ENCODE measurements at regions not wholly inside any gene's neighbourhood (a gene's known extent, or its start where the extent isn't known, plus 50 kb on each side); places are given as distances from the start of the nearest gene placed in this dataset.
A peak's percentile ranks its signal among the peaks of the same experiment; 100 is the strongest.
"Not testable (repeated sequence)": the region's sequence is repeated elsewhere in the genome, so short reads cannot be mapped to it uniquely, and the experiment has no call there.

DNA sequence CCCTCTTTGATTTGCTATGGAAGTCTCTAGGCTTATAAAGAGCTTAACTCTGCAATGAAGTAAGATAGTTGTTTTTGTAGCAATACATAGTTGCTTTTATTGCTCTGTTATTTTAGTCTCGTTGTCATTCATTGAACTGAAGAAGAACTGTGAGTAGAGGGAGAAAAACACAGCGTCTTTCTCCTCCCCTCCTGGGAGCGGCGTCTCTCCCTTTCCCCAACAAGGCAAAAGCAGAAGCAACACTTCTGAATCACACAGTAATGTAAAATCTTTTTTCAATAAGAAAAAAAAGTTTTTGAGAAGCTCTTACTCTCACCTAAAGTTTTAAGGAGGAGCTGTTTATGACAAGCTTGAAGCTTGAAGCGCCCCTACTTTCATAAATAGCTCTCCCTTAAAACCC, 119.3 kb upstream of the SLC7A14 start:
- no peak for DNase-seq (ENCODE audit: low spot score)

DNA sequence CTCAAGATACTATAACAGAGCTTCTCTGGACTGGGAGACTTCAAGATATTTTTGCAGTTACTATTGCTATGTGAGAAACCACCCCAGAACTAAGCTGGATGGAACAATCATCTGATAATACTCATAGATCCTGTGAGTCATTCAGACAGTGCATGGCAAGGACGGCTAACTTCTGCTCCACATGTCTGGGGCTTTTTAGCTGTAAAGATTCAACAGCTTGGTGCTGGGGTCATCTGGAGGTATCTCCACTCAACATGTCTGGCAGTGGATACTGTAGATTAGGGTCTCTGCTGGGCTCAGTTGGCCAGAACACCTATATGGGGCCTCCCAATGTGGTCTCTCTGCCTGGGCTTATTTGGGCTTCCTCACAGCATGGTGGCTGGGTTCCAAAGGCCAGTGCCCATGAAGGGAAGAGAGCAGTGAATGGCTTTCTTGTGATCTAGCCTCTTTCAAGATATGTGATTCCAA, 117.3 kb upstream of the SLC7A14 start:
- DNase-seq (ENCODE audit: low spot score): no peak

DNA sequence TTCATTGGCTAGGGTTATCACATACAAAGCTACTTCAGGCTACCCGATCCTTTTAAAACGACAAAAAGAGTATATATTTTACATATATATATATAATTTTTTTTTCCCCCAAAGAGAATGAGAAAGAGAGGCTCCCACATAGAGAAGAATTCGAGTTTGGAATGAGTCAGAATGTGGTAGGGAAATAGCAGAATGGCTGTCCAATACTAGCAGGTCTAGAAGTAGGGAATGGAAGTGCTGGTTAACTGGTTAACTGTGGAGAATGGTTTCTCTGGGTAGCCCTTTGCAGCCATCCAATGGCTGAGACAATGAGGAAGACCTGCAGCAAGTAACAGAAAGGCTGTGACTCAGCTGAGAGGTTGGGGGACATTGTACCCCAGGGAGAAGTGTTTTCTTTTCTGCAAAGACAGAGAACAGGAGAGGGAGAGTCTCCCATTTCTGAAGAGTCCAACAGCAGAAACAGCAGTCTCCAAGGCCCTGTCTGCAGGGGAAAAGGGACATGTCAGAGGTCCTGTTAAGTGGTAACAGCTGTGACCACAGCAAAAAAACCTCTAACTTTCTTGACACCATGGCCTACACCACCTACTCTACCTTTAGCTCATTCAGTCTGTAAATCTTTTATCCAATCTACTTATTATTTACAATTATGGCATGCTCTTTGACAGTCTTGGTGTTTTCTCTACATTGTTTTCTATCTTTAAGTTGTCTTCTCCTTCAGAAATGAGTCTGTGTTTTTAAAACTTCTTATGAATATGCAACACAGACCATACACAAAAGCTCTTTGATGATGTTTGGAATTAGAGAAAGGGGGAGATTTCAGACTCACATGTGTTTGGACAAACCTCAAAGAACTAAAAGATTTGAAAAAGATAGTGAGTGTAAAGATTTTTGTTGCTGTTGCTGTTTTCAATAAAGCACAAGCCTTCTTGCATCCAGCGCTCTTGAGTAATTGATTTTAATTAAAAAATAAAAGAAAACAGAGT, 116.1 kb upstream of the SLC7A14 start:
- DNase-seq (ENCODE audit: low spot score): no peak

DNA sequence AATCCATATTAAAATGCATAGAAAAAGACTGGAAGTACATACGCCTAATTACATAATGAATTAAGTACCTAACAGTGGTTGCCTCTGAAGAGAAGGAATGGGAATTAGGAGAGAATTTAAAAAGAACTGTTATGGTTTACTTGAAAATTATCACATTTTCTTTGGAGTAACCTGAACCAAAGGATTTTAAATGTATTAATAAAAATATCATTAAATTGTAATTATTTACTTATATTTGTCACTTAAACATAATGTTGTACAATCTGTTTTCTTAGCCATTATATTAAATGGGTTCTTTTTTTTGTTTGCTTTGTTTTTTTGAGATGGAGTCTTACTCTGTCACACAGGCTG, 114.2 kb upstream of the SLC7A14 start:
- no peak for DNase-seq (ENCODE audit: low spot score)

DNA sequence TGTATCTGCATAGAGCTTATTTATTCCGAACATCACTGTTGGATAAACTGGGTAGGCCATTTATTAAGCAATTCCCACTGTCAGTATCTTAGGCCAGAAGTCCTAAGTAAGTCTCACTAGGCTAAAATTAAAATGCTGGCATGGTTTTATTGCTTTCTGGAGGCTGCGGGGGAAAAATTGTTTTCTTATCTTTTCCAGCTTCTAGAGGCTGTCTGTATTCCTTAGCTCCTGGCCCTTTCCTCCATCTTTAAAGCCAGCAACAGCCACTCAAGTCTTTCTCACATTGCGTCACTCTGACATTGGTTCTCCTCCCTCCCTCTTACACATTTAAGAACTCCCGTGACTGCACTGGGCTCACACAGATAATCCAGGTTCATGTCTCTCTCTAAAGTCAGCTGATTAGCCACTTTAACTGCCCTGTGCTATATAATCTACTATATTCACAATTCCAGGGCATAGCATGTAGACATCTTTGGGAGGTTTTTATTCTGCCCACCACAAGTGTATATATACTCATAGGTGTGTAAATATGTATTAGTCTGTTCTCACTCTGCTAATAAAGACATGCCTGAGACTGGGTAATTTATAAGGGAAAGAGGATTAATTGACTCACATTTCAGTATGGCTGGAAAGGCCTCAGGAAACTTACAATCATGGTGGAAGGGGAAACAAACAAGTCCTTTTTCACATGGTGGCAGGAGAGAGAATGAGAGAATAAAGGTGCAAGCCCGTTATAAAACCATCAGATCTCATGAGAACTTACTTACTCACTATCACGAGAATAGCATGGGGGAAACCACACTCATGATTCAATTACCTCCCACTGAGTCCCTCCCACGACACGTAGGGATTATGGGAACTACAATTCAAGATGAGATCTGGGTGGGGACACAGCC, 113.5 kb upstream of the SLC7A14 start:
- no peak for DNase-seq (ENCODE audit: low spot score)

DNA sequence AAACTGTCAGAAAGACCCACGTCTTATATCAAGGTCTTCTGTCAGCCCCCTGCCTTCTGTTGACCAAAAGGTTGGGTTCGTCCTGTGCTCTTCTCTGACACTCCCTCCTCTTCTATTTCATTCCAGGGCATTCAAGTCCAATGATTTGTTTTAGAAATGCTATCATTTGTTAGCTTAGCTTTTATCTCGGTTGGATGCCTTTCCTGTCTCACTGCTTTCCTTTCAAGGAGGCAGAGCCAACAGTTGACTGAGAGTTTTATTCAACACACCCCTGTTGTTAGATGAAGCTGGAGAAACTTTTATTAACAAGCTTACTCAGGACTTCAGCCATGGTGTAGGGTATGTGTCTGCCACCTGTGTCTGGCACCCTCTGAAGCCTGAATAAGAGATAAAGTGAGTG, 112.0 kb upstream of the SLC7A14 start:
- DNase-seq (ENCODE audit: low spot score): no peak

DNA sequence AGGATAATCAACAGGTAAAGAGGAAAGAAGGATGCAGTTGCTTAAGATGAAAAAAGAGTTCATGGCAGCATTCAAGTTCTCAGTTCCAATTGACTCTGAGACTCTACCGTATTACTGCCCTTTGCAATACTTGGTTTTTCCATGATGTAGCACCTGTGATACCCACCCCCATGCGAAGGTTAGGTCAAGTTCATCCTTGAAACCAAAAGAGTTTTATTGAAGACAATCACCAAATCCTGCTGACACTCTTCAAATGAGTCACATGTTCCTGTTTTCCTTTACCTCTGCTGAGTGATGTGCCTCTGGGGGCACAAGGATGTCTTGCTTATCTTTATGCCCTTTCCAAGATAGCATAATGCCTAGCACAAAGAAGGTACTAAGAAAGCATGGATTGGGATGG, 111.3 kb upstream of the SLC7A14 start:
- DNase-seq (ENCODE audit: low spot score): no peak

DNA sequence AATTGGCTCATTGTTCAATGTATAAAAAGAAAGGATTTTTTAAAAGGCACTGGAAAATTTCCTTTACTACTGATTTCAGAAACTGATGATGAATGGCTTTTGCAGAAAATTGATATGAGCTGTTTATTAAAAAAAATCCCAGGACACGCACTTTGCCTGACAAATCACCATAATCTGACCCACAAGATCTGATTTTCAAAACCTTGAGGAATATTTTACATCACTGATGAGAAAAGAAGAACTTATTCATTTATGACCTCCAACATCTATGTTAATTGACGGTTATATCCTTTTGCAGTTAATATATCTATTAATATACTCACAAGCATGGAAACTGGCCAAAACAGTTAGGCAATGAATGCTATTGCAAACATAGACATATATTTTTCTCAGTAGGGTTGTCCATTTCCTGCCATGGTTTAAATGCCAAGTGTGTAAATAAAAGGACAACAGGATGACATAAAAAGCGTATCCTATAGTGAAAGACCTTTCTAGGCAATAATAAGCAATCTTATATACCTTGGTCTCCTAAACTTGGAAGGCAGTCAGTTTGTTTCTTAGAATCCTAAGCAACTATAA, 109.7 kb upstream of the SLC7A14 start:
- DNase-seq (ENCODE audit: low spot score): no peak

DNA sequence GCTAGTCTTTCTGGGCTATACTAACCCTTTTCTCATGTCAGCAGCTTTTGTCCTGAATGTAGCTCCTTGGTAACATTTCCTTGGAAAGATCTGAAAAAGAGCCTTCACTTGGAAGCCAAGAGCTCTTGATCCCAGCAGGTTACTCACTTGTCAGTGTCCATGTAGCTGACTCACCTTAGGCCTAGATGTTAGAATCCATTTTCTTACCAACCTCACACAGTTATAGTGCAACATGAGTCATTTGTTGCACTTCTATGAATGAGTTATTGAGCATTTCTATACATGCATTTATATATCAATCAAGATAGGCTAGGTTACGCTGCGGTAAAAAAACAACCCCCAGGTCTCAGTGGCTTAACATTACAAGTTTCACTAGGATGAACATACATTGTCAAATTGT, 106.8 kb upstream of the SLC7A14 start:
- DNase-seq (ENCODE audit: low spot score): no peak

DNA sequence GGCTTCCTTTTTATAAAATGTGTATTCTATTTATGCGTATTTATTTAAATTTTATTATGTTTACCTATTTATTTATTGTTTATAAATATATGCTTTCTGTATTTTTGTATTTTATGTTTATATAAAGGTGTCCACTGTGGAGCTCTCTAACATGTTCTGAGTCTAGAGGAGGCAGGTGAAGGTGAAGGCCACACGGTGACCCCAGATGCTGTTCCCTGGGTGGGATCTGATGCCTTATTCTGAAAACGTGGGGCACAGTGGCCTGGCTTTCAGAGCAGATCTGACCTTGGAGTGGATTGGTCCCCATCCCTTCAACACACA, 104.7 kb upstream of the SLC7A14 start:
- DNase-seq (ENCODE audit: low spot score): no peak

DNA sequence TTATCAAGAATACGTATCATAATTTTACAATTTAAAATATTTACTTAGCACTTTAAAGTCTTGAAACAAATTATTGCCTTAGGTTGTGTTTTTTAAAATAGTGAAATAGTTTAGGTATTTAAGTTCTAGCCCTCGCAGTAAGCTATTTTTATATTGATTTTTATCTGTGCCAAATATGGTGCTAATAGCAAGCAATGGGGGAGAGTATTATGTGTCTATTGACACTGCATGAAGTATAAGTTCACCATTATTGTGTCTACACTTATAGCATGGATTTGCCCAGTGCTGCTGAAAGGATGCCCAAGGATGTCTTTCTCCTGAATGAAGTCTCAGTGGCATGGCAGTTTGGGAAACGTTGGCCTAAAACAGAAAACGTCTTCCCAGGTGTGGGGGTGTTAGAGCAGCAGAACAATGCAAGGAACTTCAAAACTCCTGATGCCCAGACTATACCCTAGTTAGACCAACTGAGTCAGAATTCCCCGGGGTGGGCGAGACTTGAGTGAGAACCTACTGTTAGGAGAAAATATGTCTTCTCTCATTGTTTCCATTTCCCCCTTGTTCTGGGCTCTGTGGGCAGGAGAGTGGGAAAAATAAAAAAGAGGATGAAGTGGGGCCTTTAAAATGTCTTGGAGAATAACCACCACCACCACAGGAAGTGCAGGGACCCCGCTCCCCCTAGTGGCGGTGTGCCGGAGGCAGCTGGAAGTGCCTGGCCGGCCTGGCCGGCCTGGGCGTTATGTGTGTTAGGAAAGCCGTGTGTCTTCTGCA, 104.2 kb upstream of the SLC7A14 start:
- peak; percentile 8 for DNase-seq (ENCODE audit: low spot score)

DNA sequence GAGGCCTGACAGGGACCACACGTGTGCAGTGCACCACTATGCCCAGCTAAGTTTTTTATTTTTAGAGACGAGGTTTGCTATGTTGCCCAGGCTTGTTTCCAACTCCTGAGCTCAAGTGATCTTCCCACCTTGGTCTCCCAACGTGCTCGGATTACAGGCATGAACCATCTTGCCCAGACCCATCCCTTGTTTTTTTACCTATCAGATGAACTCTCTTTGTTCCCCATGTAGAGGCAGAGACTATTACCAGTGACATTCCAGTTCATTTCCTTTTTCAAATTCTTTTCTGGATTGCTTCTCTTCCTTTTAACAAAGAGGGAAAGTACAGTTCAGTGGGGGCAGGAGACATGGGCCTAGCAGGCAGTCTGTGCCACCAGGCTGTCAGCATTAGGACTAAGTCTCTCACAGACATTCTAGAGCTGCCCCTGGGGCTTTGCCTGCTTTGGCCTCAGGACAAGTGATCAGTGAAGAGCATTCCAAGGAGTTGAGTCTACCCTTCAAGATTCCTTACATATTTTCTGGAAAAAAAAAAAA, 103.5 kb upstream of the SLC7A14 start:
- no peak for DNase-seq (ENCODE audit: low spot score)

DNA sequence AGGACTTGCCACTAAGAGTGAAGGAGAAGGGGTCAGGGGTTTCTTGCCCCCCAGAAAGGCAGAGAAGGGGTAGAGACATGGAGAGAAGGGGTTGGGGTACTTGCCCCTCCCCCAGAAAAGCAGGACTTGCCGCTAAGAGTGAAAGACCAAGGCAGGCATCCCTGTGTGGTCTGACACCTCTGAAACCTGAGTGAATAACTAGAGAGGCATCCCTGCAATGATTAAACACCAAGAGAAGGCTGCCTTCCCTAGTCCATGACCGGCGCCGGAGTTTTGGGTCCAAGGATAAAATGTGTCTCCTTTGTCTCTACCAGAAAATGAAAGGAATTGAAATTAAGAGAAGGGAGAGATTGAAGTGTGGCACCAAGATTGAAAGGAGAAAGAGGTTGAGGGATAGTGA, 102.3 kb upstream of the SLC7A14 start:
- DNase-seq (ENCODE audit: low spot score): not testable (repeated sequence)

DNA sequence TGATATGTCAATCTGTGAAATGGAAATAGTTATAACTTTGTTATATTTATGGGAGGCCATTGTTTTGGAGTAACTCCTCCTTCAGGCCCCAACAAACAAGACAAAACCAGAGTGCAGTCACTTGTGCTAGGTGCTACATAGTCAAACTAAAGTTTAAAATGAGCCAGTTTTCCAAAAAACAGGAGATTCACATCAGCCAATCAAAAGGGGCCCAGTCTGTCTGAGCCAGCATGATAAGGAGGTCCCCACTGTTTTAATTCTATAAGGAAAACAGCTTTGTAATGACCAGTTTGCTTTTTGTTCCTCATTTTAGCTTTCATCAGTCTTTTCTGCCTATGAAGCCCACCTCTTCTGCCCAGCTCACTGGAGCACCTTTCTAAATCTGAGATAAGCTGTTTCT, 94.7 kb upstream of the SLC7A14 start:
- no peak for DNase-seq (ENCODE audit: low spot score)

DNA sequence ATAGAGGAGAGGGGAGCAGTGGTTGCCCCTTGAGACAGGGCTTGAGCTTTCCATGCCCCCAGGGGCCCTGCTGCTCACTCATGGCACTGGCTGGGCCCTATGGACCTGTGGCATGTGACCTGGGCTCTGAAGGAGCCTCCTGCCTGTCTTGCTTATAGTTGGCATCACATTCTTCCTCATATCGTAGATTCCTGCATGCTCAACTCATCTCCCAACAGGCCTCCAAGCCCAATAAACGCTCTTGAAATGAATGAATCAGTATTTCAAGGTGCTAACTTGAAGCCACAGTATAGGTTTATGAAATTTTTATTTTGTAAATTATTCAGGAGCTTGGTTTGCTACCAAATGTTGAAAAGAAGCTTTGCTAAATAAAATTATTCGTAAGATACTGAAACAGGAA, 93.3 kb upstream of the SLC7A14 start:
- DNase-seq (ENCODE audit: low spot score): no peak

DNA sequence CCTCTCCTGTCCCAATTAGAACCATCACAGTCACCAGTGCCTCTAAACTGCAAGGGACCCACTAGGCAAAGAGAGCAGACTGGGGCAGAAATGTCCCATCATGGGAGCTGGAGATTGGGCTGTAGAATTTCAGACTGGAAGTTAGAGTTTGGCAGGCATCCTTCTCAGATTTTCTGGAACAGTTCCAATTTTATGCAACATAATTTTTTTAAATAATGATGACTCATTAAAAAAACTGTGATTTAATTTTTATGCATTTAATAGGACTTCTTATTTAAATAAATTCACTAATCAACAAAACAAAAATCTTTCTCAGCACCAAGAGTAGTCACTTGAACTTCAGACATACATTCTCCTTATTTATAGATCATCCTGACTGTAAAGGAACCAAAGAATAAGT, 84.6 kb upstream of the SLC7A14 start:
- no peak for DNase-seq (ENCODE audit: low spot score)

DNA sequence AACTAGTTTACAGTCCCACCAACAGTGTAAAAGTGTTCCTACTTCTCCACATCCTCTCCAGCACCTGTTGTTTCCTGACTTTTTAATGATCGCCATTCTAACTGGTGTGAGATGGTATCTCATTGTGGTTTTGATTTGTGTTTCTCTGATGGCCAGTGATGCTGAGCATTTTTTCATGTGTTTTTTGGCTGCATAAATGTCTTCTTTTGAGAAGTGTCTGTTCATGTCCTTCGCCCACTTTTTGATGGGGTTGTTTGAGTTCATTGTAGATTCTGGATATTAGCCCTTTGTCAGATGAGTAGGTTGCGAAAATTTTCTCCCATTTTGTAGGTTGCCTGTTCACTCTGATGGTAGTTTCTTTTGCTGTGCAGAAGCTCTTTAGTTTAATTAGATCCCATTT, 77.1 kb upstream of the SLC7A14 start:
- not testable (repeated sequence) for DNase-seq (ENCODE audit: low spot score)

DNA sequence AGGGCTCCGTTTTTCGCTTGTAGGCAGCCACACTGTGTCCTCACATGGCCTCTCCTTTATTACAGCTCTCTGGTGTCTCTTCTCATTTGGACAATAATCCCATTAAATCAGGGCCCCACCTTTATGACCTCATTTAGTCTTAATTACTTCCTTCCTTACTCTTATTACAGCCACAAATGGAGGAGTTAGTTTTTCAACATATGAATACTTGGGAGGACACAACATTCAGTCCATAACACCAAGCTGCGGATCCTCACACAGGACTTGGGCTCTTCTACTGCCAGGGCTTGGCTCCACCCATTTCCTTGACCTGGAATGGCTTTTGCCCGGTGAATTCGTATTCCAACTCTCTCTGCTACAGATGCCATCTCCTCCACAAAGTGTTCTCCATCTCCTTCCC, 74.3 kb upstream of the SLC7A14 start:
- no peak for DNase-seq (ENCODE audit: low spot score)

DNA sequence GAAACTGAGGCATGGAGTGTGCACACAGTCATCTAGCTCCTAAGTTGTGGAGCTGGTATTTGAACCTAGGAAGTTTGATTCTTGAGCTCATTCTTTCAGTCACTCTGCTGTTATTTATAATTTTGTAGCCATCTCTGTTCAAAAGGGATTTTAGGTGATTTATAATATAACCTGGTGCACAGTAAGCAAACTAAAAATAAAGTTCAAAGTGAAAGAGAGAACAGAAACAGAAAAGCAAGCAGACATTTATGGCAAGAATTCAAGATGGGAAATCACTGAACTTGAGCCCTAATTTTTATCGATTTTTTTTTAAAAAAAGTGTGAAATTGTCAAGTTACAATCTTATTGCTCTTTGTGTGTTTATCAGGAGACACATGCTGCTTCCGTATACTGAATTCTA, 71.4 kb upstream of the SLC7A14 start:
- no peak for DNase-seq (ENCODE audit: low spot score)

DNA sequence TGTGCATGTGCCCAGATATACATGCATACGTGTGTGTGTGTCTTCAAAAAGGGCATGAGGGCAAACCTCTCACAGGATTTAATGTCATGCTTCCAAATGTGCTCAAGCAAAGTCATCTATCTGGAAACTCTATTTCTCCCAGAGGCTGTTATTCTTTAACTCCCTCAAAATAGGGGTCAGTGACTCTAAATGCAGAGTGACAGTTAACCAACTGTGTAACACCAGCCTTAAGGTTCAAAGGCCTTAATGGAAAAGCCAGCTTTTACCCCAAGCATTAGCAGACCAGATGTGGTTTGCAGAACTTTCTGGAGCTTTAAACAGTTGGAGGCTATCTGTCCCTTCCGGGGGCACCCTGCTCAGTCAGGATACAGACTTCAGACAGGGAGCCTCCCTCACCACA, 70.4 kb upstream of the SLC7A14 start:
- no peak for DNase-seq (ENCODE audit: low spot score)

DNA sequence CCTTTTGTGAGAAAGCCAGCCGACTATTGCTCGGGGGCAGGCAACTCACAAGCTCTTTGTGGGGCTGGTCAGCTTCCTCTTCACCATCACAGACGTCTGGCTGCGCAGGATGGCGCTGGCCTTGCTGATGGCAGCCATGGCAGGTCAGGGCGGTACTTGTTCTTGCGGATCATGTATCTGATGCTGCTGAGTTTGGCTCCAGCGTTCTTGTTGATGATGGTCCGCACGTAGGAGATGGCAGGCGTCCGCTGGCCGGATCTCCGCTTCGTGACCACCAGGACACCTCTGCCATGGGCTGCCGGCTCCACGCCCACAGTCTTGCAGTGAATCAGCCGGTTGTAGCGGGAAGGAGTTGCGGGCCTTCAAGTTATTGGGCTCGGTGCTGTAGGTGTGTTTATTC, 67.9 kb upstream of the SLC7A14 start:
- DNase-seq (ENCODE audit: low spot score): no peak

Measured in CD4-positive, alpha-beta T cell treated with Interleukin-6 at 100 ng/mL for 8 hours (primary cell).